Bronchial epithelial cell (primary cell): ENCODE measurements at regions not wholly inside any gene's neighbourhood (a gene's known extent, or its start where the extent isn't known, plus 50 kb on each side); places are given as distances from the start of the nearest gene placed in this dataset.

ENCODE experiments used
- DNase-seq: peaks from one replicate; pipeline ENCODE4 v3.0.0-alpha.2; 2010; ENCODE audit warnings: low read depth
- FAIRE-seq: peaks from 2 replicates; lab custom pipeline; 2011; peaks lifted over from hg19 to GRCh38; lab: Jason Lieb, UNC
- H3K27me3 ChIP-seq: 2 replicates; pipeline ENCODE4 v1.5.1; 2011; ENCODE audit warnings: low read length; ENCODE audit not compliant: control insufficient read depth, insufficient read depth
- H3K36me3 ChIP-seq: 2 replicates; pipeline ENCODE4 v1.5.1; 2011; ENCODE audit warnings: low read length; ENCODE audit not compliant: control insufficient read depth, insufficient read depth
- H3K4me3 ChIP-seq: 2 replicates; pipeline ENCODE4 v1.5.1; 2011; ENCODE audit warnings: mild to moderate bottlenecking, low read depth, low read length, control low read depth
- TF ChIP-seq, protein P1 (sequence below): IDR thresholded peaks from 2 replicates; pipeline ENCODE4 v1.5.1; 2011; ENCODE audit warnings: mild to moderate bottlenecking, moderate library complexity, low read length, control low read depth, inconsistent platforms; ENCODE audit not compliant: insufficient read depth, severe bottlenecking

- no peak overlapping the region for H3K4me3 ChIP-seq
- DNase-seq (no peak), FAIRE-seq (no peak)
- TF ChIP-seq, protein P1, sequence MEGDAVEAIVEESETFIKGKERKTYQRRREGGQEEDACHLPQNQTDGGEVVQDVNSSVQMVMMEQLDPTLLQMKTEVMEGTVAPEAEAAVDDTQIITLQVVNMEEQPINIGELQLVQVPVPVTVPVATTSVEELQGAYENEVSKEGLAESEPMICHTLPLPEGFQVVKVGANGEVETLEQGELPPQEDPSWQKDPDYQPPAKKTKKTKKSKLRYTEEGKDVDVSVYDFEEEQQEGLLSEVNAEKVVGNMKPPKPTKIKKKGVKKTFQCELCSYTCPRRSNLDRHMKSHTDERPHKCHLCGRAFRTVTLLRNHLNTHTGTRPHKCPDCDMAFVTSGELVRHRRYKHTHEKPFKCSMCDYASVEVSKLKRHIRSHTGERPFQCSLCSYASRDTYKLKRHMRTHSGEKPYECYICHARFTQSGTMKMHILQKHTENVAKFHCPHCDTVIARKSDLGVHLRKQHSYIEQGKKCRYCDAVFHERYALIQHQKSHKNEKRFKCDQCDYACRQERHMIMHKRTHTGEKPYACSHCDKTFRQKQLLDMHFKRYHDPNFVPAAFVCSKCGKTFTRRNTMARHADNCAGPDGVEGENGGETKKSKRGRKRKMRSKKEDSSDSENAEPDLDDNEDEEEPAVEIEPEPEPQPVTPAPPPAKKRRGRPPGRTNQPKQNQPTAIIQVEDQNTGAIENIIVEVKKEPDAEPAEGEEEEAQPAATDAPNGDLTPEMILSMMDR: no peak
- H3K36me3 ChIP-seq: no peaks in the 10 kb centered on the region
- H3K27me3 ChIP-seq: no peaks in the 10 kb centered on the region
Observed at GRCh38 chr12:73083736-73084135, 811.6 kb downstream of the TRHDE start.

GRCh38 chr12:73106296-73106695 is 834.1 kb downstream of the TRHDE start:
- Histone ChIP-seq H3K27me3 (no peaks in the 10 kb centered on the region), H3K4me3 (no peak overlapping the region), H3K36me3 (no peaks in the 10 kb centered on the region)
- no peak for FAIRE-seq
- TF ChIP-seq, protein P1: no peak
- peak; percentile 2 for DNase-seq

- no peak overlapping the region for H3K4me3 ChIP-seq
- DNase-seq (no peak), FAIRE-seq (no peak)
- TF ChIP-seq, protein P1: no peak
- H3K36me3 ChIP-seq: no peaks in the 10 kb centered on the region
- no peaks in the 10 kb centered on the region for H3K27me3 ChIP-seq
Observed at GRCh38 chr12:73106896-73107295, 834.7 kb downstream of the TRHDE start.

- DNase-seq: no peak
- no peak for FAIRE-seq
- Histone ChIP-seq H3K27me3 (no peaks in the 10 kb centered on the region), H3K4me3 (no peak overlapping the region), H3K36me3 (no peaks in the 10 kb centered on the region)
- TF ChIP-seq, protein P1: no peak
Observed at GRCh38 chr12:73110816-73111215, 838.6 kb downstream of the TRHDE start.

- TF ChIP-seq, protein P1: no peak
- Histone ChIP-seq H3K36me3 (no peaks in the 10 kb centered on the region), H3K4me3 (no peak overlapping the region), H3K27me3 (no peaks in the 10 kb centered on the region)
- FAIRE-seq: no peak
- no peak for DNase-seq
Observed at GRCh38 chr12:73112035-73112816, 840.1 kb downstream of the TRHDE start.

DNA sequence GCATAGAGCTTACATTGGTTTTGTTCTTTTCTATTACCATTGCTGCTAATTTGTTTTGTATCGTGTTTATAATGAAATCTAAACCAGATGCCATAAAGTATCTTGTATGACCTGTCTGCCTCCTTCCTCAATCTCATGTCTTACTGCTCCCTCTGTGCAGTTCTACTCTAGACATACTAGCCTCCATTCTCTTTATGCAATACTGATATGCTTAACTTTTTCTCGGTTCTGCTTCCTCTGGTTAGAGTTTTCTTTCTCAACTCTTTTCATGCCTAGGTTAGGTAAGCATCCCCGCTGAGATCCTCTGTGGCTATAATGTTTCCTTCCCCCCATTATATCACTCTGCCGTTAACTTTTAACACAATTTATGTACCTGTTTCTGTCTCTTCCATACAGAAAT is 852.3 kb downstream of the TRHDE start:
- TF ChIP-seq, protein P1: no peak
- no peaks in the 10 kb centered on the region for H3K36me3 ChIP-seq
- FAIRE-seq: no peak
- H3K4me3 ChIP-seq: no peak overlapping the region
- DNase-seq: no peak
- H3K27me3 ChIP-seq: no peaks in the 10 kb centered on the region
